Hepatocyte (in vitro differentiated cells): ENCODE measurements at regions not wholly inside any gene's neighbourhood (a gene's known extent, or its start where the extent isn't known, plus 50 kb on each side); places are given as distances from the start of the nearest gene placed in this dataset.

Experiments
- DNase-seq: peaks from one replicate; pipeline ENCODE4 v3.0.0-alpha.2; 2016; ENCODE audit warnings: low spot score
- H2AFZ ChIP-seq: fragments of 200-600 bp; sonication (generic); 2 replicates; pipeline ENCODE4 v1.6.0; 2016; ENCODE audit warnings: antibody characterized with exemption, mild to moderate bottlenecking
- H3K27ac ChIP-seq: fragments of 200-600 bp; sonication (generic); 2 replicates; pipeline ENCODE4 v1.5.1; 2016; ENCODE audit warnings: mild to moderate bottlenecking
- H3K27me3 ChIP-seq: fragments of 200-600 bp; sonication (generic); 2 replicates; pipeline ENCODE4 v1.6.1; 2016
- H3K36me3 ChIP-seq: fragments of 200-600 bp; sonication (generic); replicated peaks from 2 replicates; pipeline ENCODE4 v1.5.1; 2016; ENCODE audit warnings: low read depth; ENCODE audit not compliant: insufficient read depth
- H3K4me1 ChIP-seq: fragments of 200-600 bp; sonication (generic); 2 replicates; pipeline ENCODE4 v1.5.1; 2016; ENCODE audit warnings: mild to moderate bottlenecking, moderate library complexity; ENCODE audit not compliant: insufficient read depth
- H3K4me2 ChIP-seq: fragments of 200-600 bp; sonication (generic); 2 replicates; pipeline ENCODE4 v1.6.0; 2016
- H3K4me3 ChIP-seq: fragments of 200-600 bp; sonication (generic); 2 replicates; pipeline ENCODE4 v1.5.1; 2016; ENCODE audit warnings: mild to moderate bottlenecking
- H3K79me2 ChIP-seq: fragments of 200-600 bp; sonication (generic); 2 replicates; pipeline ENCODE4 v1.6.0; 2017; ENCODE audit warnings: mild to moderate bottlenecking
- H3K9me2 ChIP-seq: fragments of 200-600 bp; sonication (generic); replicated peaks from 2 replicates; pipeline ENCODE4 v1.6.0; 2017; ENCODE audit warnings: mild to moderate bottlenecking; ENCODE audit not compliant: insufficient read depth
- H3K9me3 ChIP-seq: fragments of 200-600 bp; sonication (generic); 2 replicates; pipeline ENCODE4 v1.5.1; 2016; ENCODE audit warnings: low read depth, mild to moderate bottlenecking
- H4K20me1 ChIP-seq: fragments of 200-600 bp; sonication (generic); 2 replicates; pipeline ENCODE4 v1.6.0; 2016; ENCODE audit warnings: mild to moderate bottlenecking; ENCODE audit not compliant: insufficient read depth, poor library complexity, severe bottlenecking
- EZH2 ChIP-seq: fragments of 200-600 bp; sonication (generic); IDR thresholded peaks from 2 replicates; pipeline ENCODE4 v1.6.1; 2016; ENCODE audit warnings: antibody characterized with exemption, mild to moderate bottlenecking, borderline replicate concordance
- EZH2phosphoT487 ChIP-seq: fragments of 200-600 bp; sonication (generic); IDR thresholded peaks from one replicate; pipeline ENCODE4 v1.6.1; 2018; ENCODE audit warnings: antibody characterized with exemption, mild to moderate bottlenecking, low read depth, moderate library complexity; ENCODE audit not compliant: unreplicated experiment, severe bottlenecking
- WGBS: methylation state at CpG from one replicate; pipeline ENCODE4 v1.1.6; 2016; ENCODE audit warnings: low lambda C conversion rate; ENCODE audit errors: missing lambda C conversion rate; 5-methylcytosine and 5-hydroxymethylcytosine counted together
- TF ChIP-seq, protein P1 (sequence below): fragments of 200-600 bp; sonication (generic); IDR thresholded peaks from 2 replicates; pipeline ENCODE4 v1.5.1; 2016; ENCODE audit warnings: antibody characterized with exemption, mild to moderate bottlenecking; ENCODE audit not compliant: poor library complexity

DNA sequence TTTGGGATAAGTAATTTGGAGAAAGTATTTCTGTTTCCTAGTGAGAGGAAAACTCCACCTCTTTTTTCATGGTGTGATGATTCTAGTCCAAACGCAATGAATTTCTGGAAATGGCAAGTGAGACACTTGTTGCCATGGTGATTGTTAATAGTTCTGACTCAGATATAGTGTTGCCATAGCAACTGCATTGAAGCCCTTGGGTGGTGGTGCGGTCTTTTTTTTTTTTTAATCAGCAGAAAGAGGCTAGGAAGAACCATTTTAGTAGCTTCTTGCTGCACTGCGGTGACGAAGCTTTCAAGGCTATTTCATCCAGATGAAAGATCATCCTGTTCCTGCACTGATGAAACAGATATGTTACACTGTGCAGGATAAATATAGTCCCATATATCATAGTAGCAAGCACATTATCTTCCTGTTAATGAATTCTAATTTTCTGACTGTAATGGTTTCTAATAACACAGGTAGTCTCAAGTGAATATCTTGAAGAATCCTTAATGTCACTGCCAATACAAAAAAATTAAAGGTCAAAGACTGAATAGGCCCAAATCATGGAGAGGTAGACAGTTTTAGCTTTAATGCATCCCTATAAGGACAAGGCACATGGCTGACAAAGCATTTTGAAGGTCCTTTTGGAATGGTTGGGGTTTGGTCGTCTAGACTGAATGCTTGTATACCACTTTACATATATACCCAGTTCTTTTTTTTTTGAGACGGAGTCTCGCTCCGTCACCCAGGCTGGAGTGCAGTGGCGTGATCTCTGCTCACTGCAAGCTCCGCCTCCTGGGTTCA is 125.1 kb upstream of the ZBTB20 start:
- 89% methylated on average over 10 of the region's 10 CpGs for WGBS
- Histone ChIP-seq H3K36me3 (no peaks in the 10 kb centered on the region), H3K4me3 (no peak overlapping the region), H3K79me2 (no peaks in the 10 kb centered on the region), H3K4me1 (no peaks in the 10 kb centered on the region), H4K20me1 (no peaks in the 10 kb centered on the region), H3K9me3 (no peaks in the 10 kb centered on the region), H3K27ac (no peak overlapping the region), H3K9me2 (no peaks in the 10 kb centered on the region), H2AFZ (no peak overlapping the region), H3K27me3 (no peaks in the 10 kb centered on the region), H3K4me2 (no peak overlapping the region)
- TF ChIP-seq EZH2phosphoT487 = no peak
- TF ChIP-seq, protein P1, sequence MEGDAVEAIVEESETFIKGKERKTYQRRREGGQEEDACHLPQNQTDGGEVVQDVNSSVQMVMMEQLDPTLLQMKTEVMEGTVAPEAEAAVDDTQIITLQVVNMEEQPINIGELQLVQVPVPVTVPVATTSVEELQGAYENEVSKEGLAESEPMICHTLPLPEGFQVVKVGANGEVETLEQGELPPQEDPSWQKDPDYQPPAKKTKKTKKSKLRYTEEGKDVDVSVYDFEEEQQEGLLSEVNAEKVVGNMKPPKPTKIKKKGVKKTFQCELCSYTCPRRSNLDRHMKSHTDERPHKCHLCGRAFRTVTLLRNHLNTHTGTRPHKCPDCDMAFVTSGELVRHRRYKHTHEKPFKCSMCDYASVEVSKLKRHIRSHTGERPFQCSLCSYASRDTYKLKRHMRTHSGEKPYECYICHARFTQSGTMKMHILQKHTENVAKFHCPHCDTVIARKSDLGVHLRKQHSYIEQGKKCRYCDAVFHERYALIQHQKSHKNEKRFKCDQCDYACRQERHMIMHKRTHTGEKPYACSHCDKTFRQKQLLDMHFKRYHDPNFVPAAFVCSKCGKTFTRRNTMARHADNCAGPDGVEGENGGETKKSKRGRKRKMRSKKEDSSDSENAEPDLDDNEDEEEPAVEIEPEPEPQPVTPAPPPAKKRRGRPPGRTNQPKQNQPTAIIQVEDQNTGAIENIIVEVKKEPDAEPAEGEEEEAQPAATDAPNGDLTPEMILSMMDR = no peak
- TF ChIP-seq EZH2 = no peak
- no peak for DNase-seq

DNA sequence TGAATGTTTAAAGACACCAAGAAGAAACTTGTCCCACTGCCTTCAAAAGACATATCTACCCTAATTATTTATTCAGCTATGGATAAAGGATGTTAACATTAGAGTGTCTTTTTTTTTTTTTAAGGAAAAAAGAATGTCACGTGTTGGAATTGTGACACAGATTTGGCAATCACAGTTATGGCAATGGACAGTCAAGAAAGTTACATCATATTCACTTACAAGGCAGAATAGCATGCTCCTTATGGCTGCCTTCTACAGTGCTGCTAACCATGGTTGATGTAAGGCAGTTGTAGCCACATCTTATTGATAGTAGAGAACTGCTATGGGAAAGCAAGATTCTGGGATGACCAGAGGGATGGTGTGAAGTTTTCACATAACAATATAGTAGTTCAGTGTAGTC is 128.8 kb upstream of the ZBTB20 start:
- H3K9me2 ChIP-seq = no peaks in the 10 kb centered on the region
- no peaks in the 10 kb centered on the region for H3K36me3 ChIP-seq
- H3K79me2 ChIP-seq = no peaks in the 10 kb centered on the region
- TF ChIP-seq EZH2 = no peak
- TF ChIP-seq, protein P1 = no peak
- no peak for TF ChIP-seq EZH2phosphoT487
- DNase-seq = no peak
- no peaks in the 10 kb centered on the region for H3K27me3 ChIP-seq
- no peaks in the 10 kb centered on the region for H3K9me3 ChIP-seq
- no peaks in the 10 kb centered on the region for H4K20me1 ChIP-seq
- WGBS = 90% methylated on average over 1 of the region's 1 CpG
- H2AFZ ChIP-seq = no peak overlapping the region
- H3K27ac ChIP-seq = no peak overlapping the region
- H3K4me2 ChIP-seq = no peak overlapping the region
- no peaks in the 10 kb centered on the region for H3K4me1 ChIP-seq
- H3K4me3 ChIP-seq = no peak overlapping the region

DNA sequence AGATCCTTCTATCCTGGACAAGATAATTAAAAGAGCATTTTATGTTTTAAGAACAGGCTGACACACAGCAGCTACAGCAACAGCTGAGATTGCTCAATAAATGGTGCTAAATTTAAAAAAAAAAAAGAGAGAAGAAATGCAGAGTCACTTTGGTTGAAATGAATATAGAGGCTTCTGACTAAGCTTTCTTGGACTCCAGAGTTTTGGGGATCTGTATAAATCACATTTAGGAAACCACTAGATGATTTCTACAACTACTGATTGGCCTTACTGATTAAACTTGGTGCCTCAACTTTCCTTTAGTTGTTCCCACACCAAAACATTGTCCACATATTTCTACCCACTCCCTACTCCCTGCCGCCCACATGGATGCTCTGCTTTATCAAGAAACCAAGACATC is 132.9 kb upstream of the ZBTB20 start:
- H3K4me2 ChIP-seq = no peak overlapping the region
- TF ChIP-seq, protein P1 = no peak
- no peak for TF ChIP-seq EZH2phosphoT487
- no peak for TF ChIP-seq EZH2
- no peaks in the 10 kb centered on the region for H3K9me3 ChIP-seq
- H3K4me3 ChIP-seq = no peak overlapping the region
- WGBS = 80% methylated on average over 1 of the region's 1 CpG
- no peak for DNase-seq
- H3K27me3 ChIP-seq = no peaks in the 10 kb centered on the region
- no peak overlapping the region for H2AFZ ChIP-seq
- no peaks in the 10 kb centered on the region for H3K36me3 ChIP-seq
- H3K9me2 ChIP-seq = no peaks in the 10 kb centered on the region
- H3K4me1 ChIP-seq = no peaks in the 10 kb centered on the region
- H4K20me1 ChIP-seq = no peaks in the 10 kb centered on the region
- H3K27ac ChIP-seq = no peak overlapping the region
- no peaks in the 10 kb centered on the region for H3K79me2 ChIP-seq
